NT2/D1 (cell line): ENCODE measurements at regions not wholly inside any gene's neighbourhood (a gene's known extent, or its start where the extent isn't known, plus 50 kb on each side); places are given as distances from the start of the nearest gene placed in this dataset.

Experiments
- SUZ12 ChIP-seq: IDR thresholded peaks from 2 replicates; pipeline ENCODE4 v1.6.1; 2011; ENCODE audit not compliant: insufficient read length, insufficient read depth; ENCODE audit errors: extremely low read depth
- YY1 ChIP-seq: IDR thresholded peaks from 2 replicates; pipeline ENCODE4 v1.6.1; 2011; ENCODE audit not compliant: insufficient read length, insufficient read depth
- ZNF274 ChIP-seq: IDR thresholded peaks from 2 replicates; pipeline ENCODE4 v1.6.1; 2011; ENCODE audit warnings: mild to moderate bottlenecking, low read depth, low read length

DNA sequence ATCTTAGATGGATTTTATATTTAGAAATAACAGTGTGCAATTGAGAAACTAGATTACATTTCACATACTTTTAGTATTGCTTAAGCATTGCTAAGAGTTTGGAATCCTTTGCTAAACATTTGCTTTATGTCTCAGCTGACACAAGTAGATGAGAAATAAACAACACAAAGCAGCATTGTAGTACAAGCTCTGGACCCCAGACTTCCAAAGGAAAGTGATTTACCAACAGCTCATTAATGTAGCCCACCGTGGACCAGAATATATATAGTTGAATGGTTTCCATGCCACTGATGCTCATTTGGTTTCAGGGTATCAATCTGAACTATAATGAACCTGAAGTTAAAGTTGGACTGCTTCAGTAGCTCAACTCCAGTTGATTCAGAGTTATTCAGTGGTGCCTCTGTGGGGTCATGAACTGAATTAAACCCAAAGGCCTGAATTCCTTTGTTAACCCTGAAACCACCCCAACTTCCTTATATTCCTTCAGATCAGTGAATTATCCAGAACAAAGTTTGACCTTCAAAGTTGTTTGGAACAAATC is 132.1 kb upstream of the NEIL3 start:
- TF ChIP-seq YY1 (no peak), ZNF274 (no peak), SUZ12 (no peak)
